A673 (cell line): ENCODE measurements at regions not wholly inside any gene's neighbourhood (a gene's known extent, or its start where the extent isn't known, plus 50 kb on each side); places are given as distances from the start of the nearest gene placed in this dataset.
"Not testable (repeated sequence)": the region's sequence is repeated elsewhere in the genome, so short reads cannot be mapped to it uniquely, and the experiment has no call there.

ENCODE experiments used
- BruUV-seq: library from RNA; stranded (reverse); fragments of 400-500 nt; replicated peaks from 2 replicates; lab custom pipeline; 2021; lab: Mats Ljungman, UMichigan
- CTCF ChIA-PET: fragments of 300-600 bp; sonication (Branson Sonifier 250); formaldehyde crosslinking; loops from one replicate; lab custom pipeline; 2022; ENCODE audit warnings: antibody characterized with exemption; lab: Charles Lee
- POLR2A ChIA-PET: fragments of 300-600 bp; sonication (Branson Sonifier 250); formaldehyde crosslinking; loops from one replicate; lab custom pipeline; 2022; ENCODE audit warnings: antibody characterized with exemption; ENCODE audit not compliant: low non-redundant PET; lab: Charles Lee
- DNase-seq: peaks from one replicate; pipeline ENCODE4 v3.0.0-alpha.2; 2015; ENCODE audit warnings: low spot score
- H3K27ac ChIP-seq: fragments of 200-600 bp; sonication (generic); 2 replicates; pipeline ENCODE4 v1.5.1; 2016; ENCODE audit warnings: mixed run types, low read depth, mild to moderate bottlenecking, mixed read lengths, antibody characterized with exemption, low read length; ENCODE audit not compliant: poor library complexity, severe bottlenecking
- H3K27me3 ChIP-seq: fragments of 200-600 bp; sonication (generic); replicated peaks from 2 replicates; pipeline ENCODE4 v1.6.1; 2017; ENCODE audit warnings: mixed run types, low read depth, mild to moderate bottlenecking, mixed read lengths, antibody characterized with exemption, low read length; ENCODE audit not compliant: insufficient read depth, poor library complexity
- H3K36me3 ChIP-seq: fragments of 200-600 bp; sonication (generic); 2 replicates; pipeline ENCODE4 v1.6.1; 2016; ENCODE audit warnings: mixed run types, mild to moderate bottlenecking, mixed read lengths, antibody characterized with exemption, low read length; ENCODE audit not compliant: insufficient read depth, poor library complexity, severe bottlenecking
- H3K4me1 ChIP-seq: fragments of 200-600 bp; sonication (generic); 2 replicates; pipeline ENCODE4 v1.6.1; 2017; ENCODE audit warnings: mixed run types, mild to moderate bottlenecking, mixed read lengths, antibody characterized with exemption, low read length; ENCODE audit not compliant: insufficient read depth, poor library complexity, severe bottlenecking
- H3K4me3 ChIP-seq: fragments of 200-600 bp; sonication (generic); 2 replicates; pipeline ENCODE4 v1.5.1; 2016; ENCODE audit warnings: low read depth, mixed run types, mild to moderate bottlenecking, mixed read lengths, low read length; ENCODE audit not compliant: poor library complexity, severe bottlenecking
- H3K9me3 ChIP-seq: fragments of 200-600 bp; sonication (generic); 2 replicates; pipeline ENCODE4 v1.6.1; 2016; ENCODE audit warnings: mixed run types, low read depth, mild to moderate bottlenecking, mixed read lengths, antibody characterized with exemption, low read length; ENCODE audit not compliant: poor library complexity, severe bottlenecking
- EZH2 ChIP-seq: fragments of 200-600 bp; sonication (generic); IDR thresholded peaks from 2 replicates; pipeline ENCODE4 v1.6.1; 2017; ENCODE audit warnings: borderline replicate concordance, low read depth, mild to moderate bottlenecking, mixed read lengths, antibody characterized with exemption, low read length; ENCODE audit not compliant: poor library complexity, severe bottlenecking
- intact Hi-C: fragments of 100-400 bp; cut with micrococcal nuclease; formaldehyde crosslinking; loops from one replicate; pipeline ENCODE4 v1.10.0; 2022; ENCODE audit not compliant: unreplicated experiment
- TF ChIP-seq, protein P1 (sequence below): fragments of 300-800, 200-600 bp; sonication (generic); conservative IDR thresholded peaks from 2 replicates; pipeline ENCODE4 v1.5.1; 2017; ENCODE audit warnings: low read depth, mild to moderate bottlenecking, antibody characterized with exemption, low read length, moderate library complexity, mixed read lengths

DNA sequence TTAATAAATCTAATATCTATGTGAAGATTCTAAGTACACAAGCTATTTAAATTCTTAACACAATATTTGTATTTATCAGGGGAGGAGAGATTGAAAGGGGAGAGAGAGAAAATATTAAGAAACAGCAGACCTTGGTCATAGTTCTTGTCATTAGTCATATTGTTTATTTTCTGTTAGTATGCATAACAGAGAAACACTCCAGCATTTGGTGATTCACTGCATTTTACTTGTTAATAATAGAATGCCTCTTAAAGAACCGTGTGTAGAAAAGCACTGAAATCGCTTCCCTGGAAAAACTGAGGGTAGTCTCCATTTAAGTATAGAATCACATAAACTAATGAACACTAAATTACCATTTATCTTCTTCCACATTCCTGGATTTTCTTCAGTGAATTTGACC is 122.7 kb upstream of the TRPC6 start:
- no peak for DNase-seq
- intact Hi-C loops = no loop called here
- H3K9me3 ChIP-seq = no peaks in the 10 kb centered on the region
- no peaks in the 10 kb centered on the region for H3K27me3 ChIP-seq
- no peak overlapping the region for H3K4me3 ChIP-seq
- H3K27ac ChIP-seq = no peak overlapping the region
- POLR2A ChIA-PET = no interaction called here
- H3K36me3 ChIP-seq = no peaks in the 10 kb centered on the region
- CTCF ChIA-PET = no interaction called here
- no TSS peak for BruUV-seq
- TF ChIP-seq, protein P1, sequence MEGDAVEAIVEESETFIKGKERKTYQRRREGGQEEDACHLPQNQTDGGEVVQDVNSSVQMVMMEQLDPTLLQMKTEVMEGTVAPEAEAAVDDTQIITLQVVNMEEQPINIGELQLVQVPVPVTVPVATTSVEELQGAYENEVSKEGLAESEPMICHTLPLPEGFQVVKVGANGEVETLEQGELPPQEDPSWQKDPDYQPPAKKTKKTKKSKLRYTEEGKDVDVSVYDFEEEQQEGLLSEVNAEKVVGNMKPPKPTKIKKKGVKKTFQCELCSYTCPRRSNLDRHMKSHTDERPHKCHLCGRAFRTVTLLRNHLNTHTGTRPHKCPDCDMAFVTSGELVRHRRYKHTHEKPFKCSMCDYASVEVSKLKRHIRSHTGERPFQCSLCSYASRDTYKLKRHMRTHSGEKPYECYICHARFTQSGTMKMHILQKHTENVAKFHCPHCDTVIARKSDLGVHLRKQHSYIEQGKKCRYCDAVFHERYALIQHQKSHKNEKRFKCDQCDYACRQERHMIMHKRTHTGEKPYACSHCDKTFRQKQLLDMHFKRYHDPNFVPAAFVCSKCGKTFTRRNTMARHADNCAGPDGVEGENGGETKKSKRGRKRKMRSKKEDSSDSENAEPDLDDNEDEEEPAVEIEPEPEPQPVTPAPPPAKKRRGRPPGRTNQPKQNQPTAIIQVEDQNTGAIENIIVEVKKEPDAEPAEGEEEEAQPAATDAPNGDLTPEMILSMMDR = no peak
- no peak for TF ChIP-seq EZH2
- no peaks in the 10 kb centered on the region for H3K4me1 ChIP-seq

DNA sequence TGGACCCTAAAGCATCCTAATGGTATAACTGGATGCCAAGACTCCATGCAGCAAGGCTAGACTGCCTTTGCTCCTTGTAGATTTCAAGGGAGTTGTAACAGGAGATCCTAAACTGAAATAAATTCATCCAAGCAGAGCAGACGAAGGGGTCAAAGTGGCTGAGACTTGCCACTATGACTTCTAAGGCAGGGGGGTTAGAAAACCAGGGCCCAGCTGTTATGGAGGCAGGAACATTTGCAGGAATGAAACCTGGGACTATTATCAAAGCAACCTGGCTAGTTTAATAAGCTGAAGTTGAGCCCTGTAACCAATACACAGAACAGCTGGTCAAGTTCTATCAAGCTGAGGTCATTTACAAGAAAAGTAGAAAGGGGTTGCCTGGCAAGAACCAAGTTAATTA is 122.2 kb upstream of the TRPC6 start:
- ChIA-PET POLR2A (no interaction called here), CTCF (no interaction called here)
- Histone ChIP-seq H3K27me3 (no peaks in the 10 kb centered on the region), H3K27ac (no peak overlapping the region), H3K4me1 (no peaks in the 10 kb centered on the region), H3K4me3 (no peak overlapping the region), H3K9me3 (no peaks in the 10 kb centered on the region), H3K36me3 (no peaks in the 10 kb centered on the region)
- intact Hi-C loops = no loop called here
- no peak for DNase-seq
- no TSS peak for BruUV-seq
- TF ChIP-seq, protein P1 = no peak
- TF ChIP-seq EZH2 = no peak

DNA sequence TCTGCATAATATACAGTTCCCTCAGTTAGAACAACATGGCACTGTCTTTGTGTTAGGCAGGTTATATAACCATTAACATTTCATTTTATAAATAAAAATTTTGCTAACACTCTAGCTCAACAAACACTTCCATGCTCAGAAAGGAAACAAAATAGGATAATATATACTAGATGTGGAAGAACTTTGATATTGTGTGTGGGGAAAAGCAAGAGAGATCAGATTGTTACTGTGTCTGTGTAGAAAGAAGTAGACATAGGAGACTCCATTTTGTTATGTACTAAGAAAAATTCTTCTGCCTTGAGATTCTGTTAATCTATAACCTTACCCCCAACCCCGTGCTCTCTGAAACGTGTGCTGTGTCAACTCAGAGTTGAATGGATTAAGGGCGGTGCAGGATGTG is 111.1 kb upstream of the TRPC6 start:
- intact Hi-C loops, POLR2A ChIA-PET, CTCF ChIA-PET, H3K27ac ChIP-seq, H3K9me3 ChIP-seq, H3K27me3 ChIP-seq, H3K4me1 ChIP-seq, DNase-seq, H3K36me3 ChIP-seq, H3K4me3 ChIP-seq, BruUV-seq: not testable (repeated sequence)

DNA sequence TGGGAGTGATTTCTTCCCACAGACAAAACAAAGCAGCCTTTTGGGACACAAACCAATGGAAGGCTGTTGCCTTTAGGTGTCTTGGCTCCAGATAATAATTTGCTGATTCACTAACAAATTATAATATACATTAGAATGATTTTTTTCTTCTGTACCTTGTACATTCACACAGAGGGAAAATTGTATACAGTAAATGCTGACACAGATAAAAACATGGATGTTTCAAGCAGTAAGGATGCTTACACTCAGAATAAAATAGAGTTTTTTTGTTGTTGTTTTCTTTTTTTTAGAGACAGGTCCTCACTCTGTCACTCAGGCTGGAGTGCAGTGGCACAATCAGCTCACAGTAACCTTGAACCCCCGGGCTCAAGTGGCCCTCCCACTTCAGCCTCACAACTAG is 109.2 kb upstream of the TRPC6 start:
- Histone ChIP-seq H3K36me3 (no peaks in the 10 kb centered on the region), H3K9me3 (no peaks in the 10 kb centered on the region), H3K4me3 (no peak overlapping the region), H3K27ac (no peak overlapping the region), H3K4me1 (no peaks in the 10 kb centered on the region), H3K27me3 (no peaks in the 10 kb centered on the region)
- intact Hi-C loops = no loop called here
- BruUV-seq = no TSS peak
- ChIA-PET CTCF (no interaction called here), POLR2A (no interaction called here)
- TF ChIP-seq, protein P1 = no peak
- TF ChIP-seq EZH2 = no peak
- DNase-seq = no peak
